Activated naive CD4-positive, alpha-beta T cell treated with anti-CD3 and anti-CD28 coated beads for 36 hours (primary cell): ENCODE measurements at regions not wholly inside any gene's neighbourhood (a gene's known extent, or its start where the extent isn't known, plus 50 kb on each side); places are given as distances from the start of the nearest gene placed in this dataset.

Experiments used
- CTCF ChIA-PET: fragments of 350-600 bp; sonication (Branson Sonifier 250); formaldehyde crosslinking; loops from one replicate; lab custom pipeline; 2021; ENCODE audit warnings: antibody characterized with exemption; lab: Charles Lee
- DNase-seq: peaks from one replicate; pipeline ENCODE4 v3.0.0-alpha.2; 2020
- H3K27ac Mint-ChIP-seq: one replicate; pipeline ENCODE4 v1.8.0; 2021; ENCODE audit warnings: mild to moderate bottlenecking, mixed read lengths
- H3K27me3 Mint-ChIP-seq: one replicate; pipeline ENCODE4 v1.8.0; 2021; ENCODE audit warnings: low read depth, mixed read lengths
- H3K36me3 Mint-ChIP-seq: one replicate; pipeline ENCODE4 v1.8.0; 2021; ENCODE audit warnings: low read depth, mixed read lengths
- H3K4me1 Mint-ChIP-seq: one replicate; pipeline ENCODE4 v1.8.0; 2021; ENCODE audit warnings: low read depth, mixed read lengths
- H3K4me3 Mint-ChIP-seq: one replicate; pipeline ENCODE4 v1.8.0; 2021; ENCODE audit warnings: mild to moderate bottlenecking, moderate library complexity, mixed read lengths
- H3K9me3 Mint-ChIP-seq: one replicate; pipeline ENCODE4 v1.8.0; 2021; ENCODE audit warnings: mixed read lengths
- intact Hi-C: fragments of 100-400 bp; cut with micrococcal nuclease; formaldehyde crosslinking; loops from one replicate; pipeline ENCODE4 v1.15.1; 2023

- CTCF ChIA-PET = no interaction called here
These were observed 323.8 kb upstream of the ARRDC3 start for GRCh38 chr5:91706785-91707520.

GRCh38 chr5:91703128-91703527 is 320.0 kb upstream of the ARRDC3 start:
- CTCF ChIA-PET = no interaction called here
- no peaks in the 10 kb centered on the region for H3K4me1 Mint-ChIP-seq
- no peak overlapping the region for H3K27ac Mint-ChIP-seq
- no peak overlapping the region for H3K4me3 Mint-ChIP-seq
- peaks cover 5% of the 10 kb centered on the region for H3K9me3 Mint-ChIP-seq
- no peak for DNase-seq
- no peaks in the 10 kb centered on the region for H3K36me3 Mint-ChIP-seq
- H3K27me3 Mint-ChIP-seq = no peaks in the 10 kb centered on the region
- intact Hi-C loops = no loop called here

More at GRCh38 chr5:91706785-91707520, 323.8 kb upstream of the ARRDC3 start:
- Mint-ChIP-seq H3K27ac (no peak overlapping the region), H3K27me3 (no peaks in the 10 kb centered on the region), H3K36me3 (no peaks in the 10 kb centered on the region), H3K4me1 (no peaks in the 10 kb centered on the region), H3K9me3 (peaks cover 2% of the 10 kb centered on the region), H3K4me3 (no peak overlapping the region)
- intact Hi-C loops = no loop called here
- no peak for DNase-seq

- Mint-ChIP-seq H3K4me3 (no peak overlapping the region), H3K27me3 (no peaks in the 10 kb centered on the region), H3K9me3 (peaks cover 5% of the 10 kb centered on the region), H3K4me1 (no peaks in the 10 kb centered on the region), H3K27ac (no peak overlapping the region), H3K36me3 (no peaks in the 10 kb centered on the region)
- DNase-seq = no peak
- CTCF ChIA-PET = no interaction called here
- intact Hi-C loops = no loop called here
These were observed 316.3 kb upstream of the ARRDC3 start for GRCh38 chr5:91699429-91699828.

GRCh38 chr5:91691592-91691991 is 308.5 kb upstream of the ARRDC3 start:
- Mint-ChIP-seq H3K36me3 (no peaks in the 10 kb centered on the region), H3K27me3 (no peaks in the 10 kb centered on the region), H3K9me3 (peaks cover 11% of the 10 kb centered on the region), H3K4me3 (no peak overlapping the region), H3K27ac (no peak overlapping the region), H3K4me1 (no peaks in the 10 kb centered on the region)
- intact Hi-C loops = no loop called here
- CTCF ChIA-PET = no interaction called here
- no peak for DNase-seq

DNA sequence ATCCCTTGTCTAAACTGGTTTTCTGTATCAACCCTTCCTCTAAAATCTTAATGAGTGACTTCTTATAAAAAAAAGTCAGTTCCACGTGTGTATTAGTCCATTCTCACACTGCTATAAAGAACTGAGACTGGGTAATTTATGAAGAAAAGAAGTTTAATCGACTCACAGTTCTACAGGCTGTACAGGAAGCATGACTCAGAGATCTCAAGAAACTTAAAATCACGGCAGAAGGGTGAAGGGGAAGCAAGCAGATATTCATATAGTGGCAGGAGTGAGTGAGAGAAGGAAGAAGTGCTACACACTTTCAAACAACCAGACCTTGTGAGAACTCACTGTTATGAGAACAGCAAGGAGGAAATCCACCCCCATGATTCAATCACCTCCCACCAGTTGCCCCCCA is 307.8 kb upstream of the ARRDC3 start:
- CTCF ChIA-PET = no interaction called here
- Mint-ChIP-seq H3K9me3 (peaks cover 11% of the 10 kb centered on the region), H3K4me3 (no peak overlapping the region), H3K27ac (no peak overlapping the region), H3K4me1 (no peaks in the 10 kb centered on the region), H3K36me3 (no peaks in the 10 kb centered on the region), H3K27me3 (no peaks in the 10 kb centered on the region)
- no peak for DNase-seq
- intact Hi-C loops = no loop called here

DNA sequence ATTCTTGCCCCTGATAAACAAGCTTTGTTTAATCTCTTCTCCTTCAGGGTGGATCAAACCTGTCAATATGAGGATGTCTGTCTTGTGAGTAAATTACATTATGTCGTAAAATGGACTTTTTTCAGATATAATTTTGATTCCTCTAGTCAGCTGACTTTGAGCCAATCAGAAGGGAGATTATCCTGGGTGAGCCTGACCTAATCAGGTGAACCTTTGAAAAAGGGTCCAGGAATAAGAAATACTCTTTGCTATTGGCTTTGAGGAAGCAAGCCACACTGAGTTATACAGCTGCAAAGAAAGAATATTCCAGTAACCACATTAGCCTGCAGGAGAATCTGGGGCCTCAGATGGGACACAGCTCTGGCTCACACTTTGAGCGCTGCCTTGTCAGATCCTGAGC is 304.3 kb upstream of the ARRDC3 start:
- Mint-ChIP-seq H3K27me3 (no peaks in the 10 kb centered on the region), H3K4me1 (no peaks in the 10 kb centered on the region), H3K9me3 (peaks cover under 1% of the 10 kb centered on the region), H3K36me3 (no peaks in the 10 kb centered on the region), H3K27ac (no peak overlapping the region), H3K4me3 (no peak overlapping the region)
- no peak for DNase-seq
- intact Hi-C loops = no loop called here
- CTCF ChIA-PET = no interaction called here

DNA sequence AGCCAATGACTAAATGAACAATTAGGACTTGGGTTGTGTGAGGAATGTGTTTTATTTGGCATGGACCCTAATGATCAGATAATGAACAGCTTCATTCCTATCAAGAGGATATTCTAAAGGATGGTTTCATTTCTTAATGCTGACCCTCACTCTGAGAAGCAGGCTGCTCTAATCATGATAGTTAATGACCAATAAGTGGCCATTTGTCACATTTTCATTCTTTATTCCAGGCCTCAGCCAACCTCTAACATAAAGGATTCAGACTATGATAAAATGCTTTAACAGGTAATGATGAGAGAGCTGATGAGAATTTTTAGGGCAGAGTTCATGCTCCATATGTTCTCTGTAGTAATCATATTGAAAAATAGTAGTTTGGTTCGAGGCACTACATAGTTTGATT is 301.5 kb upstream of the ARRDC3 start:
- no peak for DNase-seq
- intact Hi-C loops = no loop called here
- CTCF ChIA-PET = no interaction called here
- Mint-ChIP-seq H3K4me3 (no peak overlapping the region), H3K4me1 (no peaks in the 10 kb centered on the region), H3K9me3 (no peaks in the 10 kb centered on the region), H3K27ac (no peak overlapping the region), H3K27me3 (no peaks in the 10 kb centered on the region), H3K36me3 (no peaks in the 10 kb centered on the region)

DNA sequence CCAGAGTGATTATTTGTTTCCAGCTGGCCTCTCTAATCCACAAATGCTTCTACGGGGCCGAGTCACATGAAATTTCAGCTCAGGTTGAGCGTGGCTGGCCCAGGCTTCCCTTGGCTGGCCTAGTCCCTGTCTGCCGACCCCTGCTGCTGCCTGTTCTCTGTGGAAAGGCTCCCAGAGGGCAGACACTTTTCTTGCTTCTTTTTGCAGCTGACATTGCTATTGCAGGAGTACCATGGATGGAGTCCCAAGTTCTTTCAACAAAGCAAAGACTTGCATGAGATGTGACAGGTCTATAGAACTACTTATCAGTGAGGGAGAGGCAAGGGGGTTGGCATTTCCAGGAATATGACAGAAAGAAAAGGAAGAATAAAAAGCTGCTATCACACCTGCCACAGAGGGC is 287.4 kb upstream of the ARRDC3 start:
- no peaks in the 10 kb centered on the region for H3K36me3 Mint-ChIP-seq
- H3K4me1 Mint-ChIP-seq = no peaks in the 10 kb centered on the region
- H3K4me3 Mint-ChIP-seq = no peak overlapping the region
- intact Hi-C loops = no loop called here
- no peaks in the 10 kb centered on the region for H3K27me3 Mint-ChIP-seq
- CTCF ChIA-PET = no interaction called here
- no peak overlapping the region for H3K27ac Mint-ChIP-seq
- no peaks in the 10 kb centered on the region for H3K9me3 Mint-ChIP-seq
- no peak for DNase-seq

- H3K36me3 Mint-ChIP-seq = no peaks in the 10 kb centered on the region
- CTCF ChIA-PET = no interaction called here
- DNase-seq = no peak
- H3K27me3 Mint-ChIP-seq = no peaks in the 10 kb centered on the region
- H3K27ac Mint-ChIP-seq = no peak overlapping the region
- no peaks in the 10 kb centered on the region for H3K9me3 Mint-ChIP-seq
- no peaks in the 10 kb centered on the region for H3K4me1 Mint-ChIP-seq
- intact Hi-C loops = no loop called here
- H3K4me3 Mint-ChIP-seq = no peak overlapping the region
These were observed 287.0 kb upstream of the ARRDC3 start for GRCh38 chr5:91670122-91670521.

DNA sequence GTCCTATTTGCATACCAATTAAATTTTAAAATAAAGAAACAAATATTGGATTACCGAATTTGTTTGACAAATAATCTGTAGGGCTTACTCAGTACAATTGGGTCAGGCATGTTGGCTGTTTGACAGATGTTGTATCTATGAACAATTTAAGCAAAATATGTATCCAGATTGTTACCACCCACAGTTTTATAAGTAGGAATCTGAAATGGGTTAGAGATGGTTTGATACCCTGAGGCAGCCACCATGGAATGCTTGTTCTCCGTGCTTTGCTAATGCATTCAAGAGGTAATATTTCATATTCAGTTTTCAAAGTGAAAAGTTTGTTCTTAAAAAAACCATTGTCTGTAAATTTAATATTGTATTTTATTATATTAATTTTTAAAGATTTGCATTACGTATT is 285.1 kb upstream of the ARRDC3 start:
- H3K27ac Mint-ChIP-seq = no peak overlapping the region
- CTCF ChIA-PET = no interaction called here
- no peaks in the 10 kb centered on the region for H3K9me3 Mint-ChIP-seq
- H3K27me3 Mint-ChIP-seq = no peaks in the 10 kb centered on the region
- intact Hi-C loops = no loop called here
- no peaks in the 10 kb centered on the region for H3K36me3 Mint-ChIP-seq
- no peak for DNase-seq
- no peak overlapping the region for H3K4me3 Mint-ChIP-seq
- no peaks in the 10 kb centered on the region for H3K4me1 Mint-ChIP-seq

DNA sequence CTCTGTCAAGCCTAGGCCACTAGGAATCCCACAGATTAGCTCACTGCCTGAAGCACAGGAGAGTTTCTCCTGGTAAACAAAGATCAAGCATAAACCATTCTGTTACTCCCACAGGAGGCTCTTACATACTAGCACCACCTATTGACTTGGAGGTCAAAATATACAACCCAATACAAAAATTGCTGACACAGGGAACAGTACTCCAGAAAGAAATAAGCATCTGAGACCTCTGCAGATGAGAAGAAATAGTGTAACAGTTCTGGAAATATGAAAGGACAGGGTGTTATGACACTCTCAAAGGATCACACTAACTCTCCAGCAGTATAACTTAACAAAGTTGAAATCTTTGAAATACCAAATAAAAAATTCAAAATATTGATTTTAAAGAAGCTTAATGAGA is 269.6 kb upstream of the ARRDC3 start:
- CTCF ChIA-PET = interaction anchor here (2.4 kb wide), 1 partner anchor 11 kb away, joined by 5 read pairs; no protein-coding TSS in a partner anchor
- Mint-ChIP-seq H3K9me3 (peaks cover 18% of the 10 kb centered on the region), H3K36me3 (no peaks in the 10 kb centered on the region), H3K27me3 (no peaks in the 10 kb centered on the region), H3K4me3 (no peak overlapping the region), H3K4me1 (no peaks in the 10 kb centered on the region), H3K27ac (no peak overlapping the region)
- no peak for DNase-seq
- intact Hi-C loops = no loop called here

DNA sequence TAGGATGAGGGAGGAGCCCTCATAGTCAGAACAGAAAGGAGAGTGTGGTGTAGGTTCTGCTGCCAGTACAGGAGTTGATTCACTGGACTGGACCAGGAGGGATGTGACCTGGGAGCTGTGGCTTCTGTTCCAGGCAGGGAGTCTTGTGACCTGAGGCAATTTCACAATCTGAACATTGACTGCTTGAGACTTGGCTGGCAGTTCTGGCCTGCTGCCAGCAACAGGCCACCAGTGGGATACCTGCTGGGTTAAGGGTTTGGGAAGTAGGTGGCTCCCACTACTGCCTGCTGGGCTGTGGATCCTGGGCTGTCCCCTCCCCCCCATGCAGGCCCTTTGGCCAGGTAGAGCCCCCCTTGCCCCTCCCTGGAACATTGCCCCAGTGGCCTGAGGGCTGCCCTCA is 268.6 kb upstream of the ARRDC3 start:
- Mint-ChIP-seq H3K9me3 (peaks cover 10% of the 10 kb centered on the region), H3K36me3 (no peaks in the 10 kb centered on the region), H3K27me3 (peaks cover 2% of the 10 kb centered on the region), H3K4me3 (no peak overlapping the region), H3K27ac (no peak overlapping the region), H3K4me1 (no peaks in the 10 kb centered on the region)
- intact Hi-C loops = no loop called here
- no peak for DNase-seq
- CTCF ChIA-PET = interaction anchor here (2.2 kb wide), 1 partner anchor 10 kb away, joined by 9 read pairs; no protein-coding TSS in a partner anchor

DNA sequence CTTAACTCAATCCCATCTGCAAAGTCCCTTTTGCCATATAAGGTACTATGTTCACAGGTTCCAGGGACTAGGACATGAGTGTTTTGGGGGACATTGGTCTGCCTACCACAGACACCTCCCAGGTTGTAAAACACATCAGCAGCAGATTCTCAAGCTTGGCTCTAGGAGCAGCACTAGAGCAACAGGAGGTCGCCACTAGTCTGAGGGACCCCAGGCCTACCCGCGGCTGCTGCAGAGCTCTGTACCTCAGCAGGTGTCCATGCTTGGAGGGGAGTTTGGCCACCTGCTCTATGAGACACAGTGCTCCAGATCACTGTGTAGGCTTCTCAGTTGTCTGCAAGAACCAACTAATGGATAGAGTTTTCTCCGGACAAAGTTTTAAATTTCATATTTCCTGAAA is 262.2 kb upstream of the ARRDC3 start:
- no peaks in the 10 kb centered on the region for H3K9me3 Mint-ChIP-seq
- no peak overlapping the region for H3K4me3 Mint-ChIP-seq
- H3K36me3 Mint-ChIP-seq = no peaks in the 10 kb centered on the region
- no peak overlapping the region for H3K27ac Mint-ChIP-seq
- no peaks in the 10 kb centered on the region for H3K4me1 Mint-ChIP-seq
- CTCF ChIA-PET = no interaction called here
- no peak for DNase-seq
- H3K27me3 Mint-ChIP-seq = peaks cover 2% of the 10 kb centered on the region
- intact Hi-C loops = loop anchor here (10.0 kb wide), 1 partner anchor 1939 kb away; the partner anchor contains the start of genes NR2F1 and NR2F1-AS1
